ENCODE measurements at regions not wholly inside any gene's neighbourhood (a gene's known extent, or its start where the extent isn't known, plus 50 kb on each side); places are given as distances from the start of the nearest gene placed in this dataset.

DNA sequence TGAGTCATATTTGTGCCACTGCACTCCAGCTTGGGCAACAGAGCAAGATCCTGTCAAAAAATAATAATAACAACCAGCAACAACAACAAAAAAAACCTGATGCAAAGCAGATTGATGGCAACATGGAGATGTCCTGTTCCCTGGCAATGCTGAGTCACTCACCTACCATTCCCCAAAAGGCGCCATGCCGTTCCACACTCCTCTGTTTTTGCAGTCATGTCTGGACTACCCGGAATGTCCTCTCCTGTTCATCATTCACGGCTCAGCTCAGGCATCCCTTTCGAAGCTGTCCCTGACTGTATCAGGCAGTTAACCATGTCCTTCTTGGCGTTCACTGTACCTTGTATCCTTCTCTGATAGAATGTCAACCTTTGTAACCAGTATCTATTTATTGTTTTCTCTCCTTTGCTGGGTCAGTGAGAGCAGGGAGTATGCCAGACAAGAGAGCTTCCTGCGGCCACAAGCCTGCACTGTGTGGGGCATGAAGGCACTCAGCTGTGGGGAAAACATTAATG lies 147.7 kb downstream of the ABCC12 start:
- TF ChIP-seq, protein P1, sequence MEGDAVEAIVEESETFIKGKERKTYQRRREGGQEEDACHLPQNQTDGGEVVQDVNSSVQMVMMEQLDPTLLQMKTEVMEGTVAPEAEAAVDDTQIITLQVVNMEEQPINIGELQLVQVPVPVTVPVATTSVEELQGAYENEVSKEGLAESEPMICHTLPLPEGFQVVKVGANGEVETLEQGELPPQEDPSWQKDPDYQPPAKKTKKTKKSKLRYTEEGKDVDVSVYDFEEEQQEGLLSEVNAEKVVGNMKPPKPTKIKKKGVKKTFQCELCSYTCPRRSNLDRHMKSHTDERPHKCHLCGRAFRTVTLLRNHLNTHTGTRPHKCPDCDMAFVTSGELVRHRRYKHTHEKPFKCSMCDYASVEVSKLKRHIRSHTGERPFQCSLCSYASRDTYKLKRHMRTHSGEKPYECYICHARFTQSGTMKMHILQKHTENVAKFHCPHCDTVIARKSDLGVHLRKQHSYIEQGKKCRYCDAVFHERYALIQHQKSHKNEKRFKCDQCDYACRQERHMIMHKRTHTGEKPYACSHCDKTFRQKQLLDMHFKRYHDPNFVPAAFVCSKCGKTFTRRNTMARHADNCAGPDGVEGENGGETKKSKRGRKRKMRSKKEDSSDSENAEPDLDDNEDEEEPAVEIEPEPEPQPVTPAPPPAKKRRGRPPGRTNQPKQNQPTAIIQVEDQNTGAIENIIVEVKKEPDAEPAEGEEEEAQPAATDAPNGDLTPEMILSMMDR (conservative IDR thresholded peaks at IDR 0.05 in 1 of 2, IDR thresholded peaks at IDR 0.05 in 1 of 2; ENCODE audit: extremely low read depth in 1 of 2, insufficient read depth in 1 of 2, low read depth in 1 of 2, low read length in 2 of 2), result no peak
- TF ChIP-seq EZH2 (IDR thresholded peaks at IDR 0.05; ENCODE audit: borderline replicate concordance, low read length), result no peak

Measured in mammary epithelial cell (primary cell).